Stomach (tissue), 4 donors: ENCODE measurements at regions not wholly inside any gene's neighbourhood (a gene's known extent, or its start where the extent isn't known, plus 50 kb on each side); places are given as distances from the start of the nearest gene placed in this dataset.

ENCODE experiments used
- CTCF ChIP-seq, 7 experiments: fragments of 450-650 bp in 4 of 7; fragments of 200-600 bp in 3 of 7; sonication (generic) in 3 of 7; IDR thresholded peaks; one replicate each; pipeline ENCODE4 v1.5.1; 2016 to 2019; ENCODE audit warnings: antibody characterized with exemption in 7 of 7, control low read depth in 2 of 7, mild to moderate bottlenecking in 1 of 7
- EP300 ChIP-seq: sonication (generic); formaldehyde crosslinking; IDR thresholded peaks from one replicate; pipeline ENCODE4 v1.6.1; 2017; ENCODE audit warnings: antibody characterized with exemption
- POLR2A ChIP-seq, 4 donors: fragments of 450-650 bp; IDR thresholded peaks; one replicate each; pipeline ENCODE4 v1.6.1; 2016; ENCODE audit warnings: antibody characterized with exemption in 4 of 4, control low read depth in 2 of 4, mild to moderate bottlenecking in 1 of 4, moderate library complexity in 1 of 4

DNA sequence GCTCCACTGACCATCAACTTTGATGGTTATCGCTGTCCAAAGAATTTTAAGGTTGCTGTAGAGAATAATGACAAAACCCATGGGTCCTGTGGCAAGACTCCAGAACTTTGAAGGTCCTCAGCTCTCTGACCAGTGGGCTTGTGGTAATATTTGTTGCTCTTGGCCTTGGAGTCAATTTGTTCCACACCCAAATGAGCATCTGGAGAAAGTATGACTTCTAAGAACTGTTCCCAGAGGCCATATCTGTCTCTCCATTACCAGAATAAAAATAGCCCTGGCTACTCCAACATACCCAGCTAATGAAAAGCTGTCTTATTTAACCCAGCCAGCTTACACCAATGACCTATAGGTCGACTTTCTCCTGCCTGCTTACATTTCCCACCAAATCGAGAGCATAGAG, 466.4 kb downstream of the MEIS1 start:
- TF ChIP-seq CTCF (IDR thresholded peaks at IDR 0.05) (no peak), POLR2A (IDR thresholded peaks at IDR 0.05) (no peak), EP300 (no peak)
